ENCODE measurements at regions not wholly inside any gene's neighbourhood (a gene's known extent, or its start where the extent isn't known, plus 50 kb on each side); places are given as distances from the start of the nearest gene placed in this dataset.

GRCh38 chr7:152922318-152923081 is 162.9 kb downstream of the ACTR3B start:
- Histone ChIP-seq H3K4me1 (ENCODE audit: control insufficient read depth, insufficient read depth, low read length) (no peaks in the 10 kb centered on the region), H3K27ac (ENCODE audit: low read length) (no peak overlapping the region), H3K4me3 (ENCODE audit: low read depth in 2 of 2, low read length in 2 of 2) (no peak overlapping the region), H3K9me3 (ENCODE audit: control insufficient read depth, insufficient read depth, low read depth, low read length) (no peaks in the 10 kb centered on the region), H3K36me3 (ENCODE audit: control insufficient read depth, insufficient read depth, low read length) (no peaks in the 10 kb centered on the region), H3K27me3 (ENCODE audit: control insufficient read depth, insufficient read depth, low read length) (no peaks in the 10 kb centered on the region)
- intact Hi-C loops (cut with micrococcal nuclease; ENCODE audit: unreplicated experiment) = no loop called here
- BruUV-seq (replicated peaks) = no TSS peak
- no peak for ATAC-seq
- no peak for TF ChIP-seq POLR2AphosphoS5 (IDR thresholded peaks at IDR 0.05; ENCODE audit: low read depth, low read length)
- TF ChIP-seq CTCF (IDR thresholded peaks at IDR 0.05) = no peak
- no peak for TF ChIP-seq REST (IDR thresholded peaks at IDR 0.05; ENCODE audit: insufficient read depth in 1 of 2, low read depth in 2 of 2, low read length in 1 of 2)
- TF ChIP-seq TCF7L2 (IDR thresholded peaks at IDR 0.05; ENCODE audit: low read depth, low read length) = no peak
- TF ChIP-seq SIN3A (IDR thresholded peaks at IDR 0.05; ENCODE audit: borderline replicate concordance, insufficient read depth, low read depth, low read length) = no peak
- ChIA-PET POLR2A (interaction anchor here (0.6 kb wide), 1 partner anchor 63 kb away, joined by 8 read pairs; no protein-coding TSS in a partner anchor), CTCF (no interaction called here)
- in situ Hi-C loops (cut with HindIII; ENCODE audit: low pct_unique_long_range_greater_than_20kb, low sequenced_read_pairs) = no loop called here
- no peak for DNase-seq (ENCODE audit: low read depth, low spot score)

GRCh38 chr7:152923711-152924110 is 164.2 kb downstream of the ACTR3B start:
- no peaks in the 10 kb centered on the region for H3K4me1 ChIP-seq (ENCODE audit: control insufficient read depth, insufficient read depth, low read length)
- H3K9me3 ChIP-seq (ENCODE audit: control insufficient read depth, insufficient read depth, low read depth, low read length) = no peaks in the 10 kb centered on the region
- H3K27ac ChIP-seq (ENCODE audit: low read length) = no peak overlapping the region
- H3K4me3 ChIP-seq (ENCODE audit: low read depth in 2 of 2, low read length in 2 of 2) = no peak overlapping the region
- in situ Hi-C loops (cut with HindIII; ENCODE audit: low pct_unique_long_range_greater_than_20kb, low sequenced_read_pairs) (no loop called here), intact Hi-C loops (cut with micrococcal nuclease; ENCODE audit: unreplicated experiment) (no loop called here)
- ATAC-seq = no peak
- no TSS peak for BruUV-seq (replicated peaks)
- H3K27me3 ChIP-seq (ENCODE audit: control insufficient read depth, insufficient read depth, low read length) = no peaks in the 10 kb centered on the region
- CTCF ChIA-PET = no interaction called here
- TF ChIP-seq TCF7L2 (IDR thresholded peaks at IDR 0.05; ENCODE audit: low read depth, low read length) (no peak), REST (IDR thresholded peaks at IDR 0.05; ENCODE audit: insufficient read depth in 1 of 2, low read depth in 2 of 2, low read length in 1 of 2) (no peak), POLR2AphosphoS5 (IDR thresholded peaks at IDR 0.05; ENCODE audit: low read depth, low read length) (no peak), CTCF (IDR thresholded peaks at IDR 0.05) (no peak), SIN3A (IDR thresholded peaks at IDR 0.05; ENCODE audit: borderline replicate concordance, insufficient read depth, low read depth, low read length) (no peak)
- no peaks in the 10 kb centered on the region for H3K36me3 ChIP-seq (ENCODE audit: control insufficient read depth, insufficient read depth, low read length)
- DNase-seq (ENCODE audit: low read depth, low spot score) = no peak
- POLR2A ChIA-PET = no interaction called here
